Nephron (organoid): ENCODE measurements at regions not wholly inside any gene's neighbourhood (a gene's known extent, or its start where the extent isn't known, plus 50 kb on each side); places are given as distances from the start of the nearest gene placed in this dataset.

Experiments
- H3K27ac Mint-ChIP-seq, 3 experiments: 2 replicates each; pipeline ENCODE4 v1.8.0; 2020; ENCODE audit warnings: mixed read lengths in 3 of 3, mild to moderate bottlenecking in 2 of 3, moderate library complexity in 1 of 3
- H3K27me3 Mint-ChIP-seq: 2 replicates; pipeline ENCODE4 v1.8.0; 2021; ENCODE audit warnings: low read depth, mild to moderate bottlenecking, moderate library complexity, mixed read lengths
- H3K36me3 Mint-ChIP-seq: 2 replicates; pipeline ENCODE4 v1.8.0; 2020; ENCODE audit warnings: low read depth, mixed read lengths
- H3K4me1 Mint-ChIP-seq: 2 replicates; pipeline ENCODE4 v1.8.0; 2020; ENCODE audit warnings: mixed read lengths
- H3K4me3 Mint-ChIP-seq, 3 experiments: 2 replicates each; pipeline ENCODE4 v1.8.0; 2020; ENCODE audit warnings: mild to moderate bottlenecking in 3 of 3, mixed read lengths in 3 of 3, moderate library complexity in 2 of 3
- H3K9me3 Mint-ChIP-seq: 2 replicates; pipeline ENCODE4 v1.8.0; 2020; ENCODE audit warnings: mixed read lengths
- TF ChIP-seq, protein P1 (sequence below), 3 experiments: fragments of 200-600 bp; sonication (generic); IDR thresholded peaks; one replicate each; pipeline ENCODE4 v1.5.0; 2021; ENCODE audit warnings: antibody characterized with exemption in 3 of 3; ENCODE audit not compliant: unreplicated experiment in 3 of 3

DNA sequence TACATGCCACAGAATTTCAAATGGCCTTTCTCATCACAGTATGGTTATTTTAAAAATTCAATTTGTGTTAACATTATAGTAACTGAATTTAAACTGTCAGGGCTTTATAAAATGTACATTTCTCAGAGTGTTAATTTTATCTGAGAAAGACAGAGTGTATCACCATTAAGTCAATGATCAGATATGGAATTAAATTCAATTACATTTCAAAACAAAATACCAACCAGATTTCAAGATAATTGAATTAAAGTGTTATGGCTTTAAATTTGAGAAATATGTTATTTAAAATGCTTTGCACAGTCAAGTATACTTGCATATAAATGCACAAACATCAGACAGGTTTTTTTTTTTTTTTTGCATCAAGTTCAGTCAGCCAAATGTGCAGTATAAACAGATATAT, 1574.4 kb downstream of the BRINP3 start:
- no peak overlapping the region for H3K4me3 Mint-ChIP-seq
- no peaks in the 10 kb centered on the region for H3K36me3 Mint-ChIP-seq
- no peak overlapping the region for H3K27ac Mint-ChIP-seq

DNA sequence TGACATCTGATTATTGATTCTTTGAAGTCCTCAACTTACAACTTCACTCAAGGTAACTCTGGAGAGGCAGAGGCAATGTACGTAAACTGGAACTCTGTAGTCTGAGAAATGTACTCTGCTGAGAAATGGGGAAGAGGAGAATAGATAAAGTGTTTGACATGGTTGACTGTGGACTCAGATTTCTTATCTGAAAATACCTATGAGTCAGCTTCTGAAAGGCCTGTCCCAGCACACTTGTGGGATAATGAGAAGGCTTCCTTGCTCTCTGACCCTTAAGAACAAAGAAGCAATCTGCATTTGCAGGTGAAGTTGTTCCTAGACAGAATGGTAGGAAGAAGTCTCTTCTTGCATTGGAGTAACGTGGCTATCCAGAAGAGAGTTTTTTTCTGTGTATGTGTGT, 1573.5 kb downstream of the BRINP3 start:
- Mint-ChIP-seq H3K27me3 (no peaks in the 10 kb centered on the region), H3K4me3 (no peak overlapping the region), H3K36me3 (no peaks in the 10 kb centered on the region), H3K9me3 (no peaks in the 10 kb centered on the region), H3K27ac (no peak overlapping the region), H3K4me1 (no peaks in the 10 kb centered on the region)
- TF ChIP-seq, protein P1, sequence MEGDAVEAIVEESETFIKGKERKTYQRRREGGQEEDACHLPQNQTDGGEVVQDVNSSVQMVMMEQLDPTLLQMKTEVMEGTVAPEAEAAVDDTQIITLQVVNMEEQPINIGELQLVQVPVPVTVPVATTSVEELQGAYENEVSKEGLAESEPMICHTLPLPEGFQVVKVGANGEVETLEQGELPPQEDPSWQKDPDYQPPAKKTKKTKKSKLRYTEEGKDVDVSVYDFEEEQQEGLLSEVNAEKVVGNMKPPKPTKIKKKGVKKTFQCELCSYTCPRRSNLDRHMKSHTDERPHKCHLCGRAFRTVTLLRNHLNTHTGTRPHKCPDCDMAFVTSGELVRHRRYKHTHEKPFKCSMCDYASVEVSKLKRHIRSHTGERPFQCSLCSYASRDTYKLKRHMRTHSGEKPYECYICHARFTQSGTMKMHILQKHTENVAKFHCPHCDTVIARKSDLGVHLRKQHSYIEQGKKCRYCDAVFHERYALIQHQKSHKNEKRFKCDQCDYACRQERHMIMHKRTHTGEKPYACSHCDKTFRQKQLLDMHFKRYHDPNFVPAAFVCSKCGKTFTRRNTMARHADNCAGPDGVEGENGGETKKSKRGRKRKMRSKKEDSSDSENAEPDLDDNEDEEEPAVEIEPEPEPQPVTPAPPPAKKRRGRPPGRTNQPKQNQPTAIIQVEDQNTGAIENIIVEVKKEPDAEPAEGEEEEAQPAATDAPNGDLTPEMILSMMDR (IDR thresholded peaks at IDR 0.05; ENCODE audit: unreplicated experiment in 3 of 3) = no peak

More for the DNA sequence above, 1574.4 kb downstream of the BRINP3 start:
- H3K4me1 Mint-ChIP-seq = no peaks in the 10 kb centered on the region
- no peaks in the 10 kb centered on the region for H3K27me3 Mint-ChIP-seq
- TF ChIP-seq, protein P1 (IDR thresholded peaks at IDR 0.05; ENCODE audit: unreplicated experiment in 3 of 3) = no peak
- H3K9me3 Mint-ChIP-seq = no peaks in the 10 kb centered on the region

DNA sequence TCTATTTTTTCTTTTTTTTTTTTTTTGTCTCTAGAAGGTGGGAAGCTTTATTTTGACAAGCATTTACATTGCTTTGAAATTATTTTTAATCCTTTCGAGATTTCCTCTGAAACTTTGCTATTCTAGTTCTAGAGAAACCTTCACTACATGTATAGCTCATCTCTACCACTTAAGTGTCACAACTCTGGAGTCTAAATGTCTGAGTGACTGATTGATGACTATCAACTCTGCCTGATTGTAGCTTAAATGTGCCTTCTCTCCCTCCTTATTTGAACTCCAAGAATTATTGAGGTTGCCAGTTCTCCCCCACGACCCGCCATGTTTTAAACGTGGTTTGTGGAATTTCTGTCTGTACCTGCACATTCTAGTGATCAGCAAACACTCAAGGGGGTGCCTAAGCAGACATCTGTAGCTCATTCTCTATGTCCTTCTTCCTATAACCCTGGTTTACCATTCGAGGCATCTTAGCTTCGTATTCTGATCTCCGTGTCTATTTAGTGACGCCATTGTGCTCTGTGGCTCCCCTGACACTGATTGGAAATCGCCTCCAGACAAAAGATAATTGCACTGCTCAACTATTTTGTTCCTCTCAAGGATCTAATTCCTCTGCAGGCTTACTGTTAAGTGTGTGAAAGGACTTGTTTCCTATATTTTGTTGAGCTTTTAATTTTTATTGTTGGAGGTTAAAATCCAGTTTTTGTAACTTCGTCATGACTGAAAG, 1570.6 kb downstream of the BRINP3 start:
- Mint-ChIP-seq H3K27me3 (no peaks in the 10 kb centered on the region), H3K4me3 (no peak overlapping the region), H3K9me3 (no peaks in the 10 kb centered on the region), H3K27ac (no peak overlapping the region), H3K4me1 (no peaks in the 10 kb centered on the region), H3K36me3 (no peaks in the 10 kb centered on the region)
- TF ChIP-seq, protein P1 (IDR thresholded peaks at IDR 0.05; ENCODE audit: unreplicated experiment in 3 of 3) = no peak

DNA sequence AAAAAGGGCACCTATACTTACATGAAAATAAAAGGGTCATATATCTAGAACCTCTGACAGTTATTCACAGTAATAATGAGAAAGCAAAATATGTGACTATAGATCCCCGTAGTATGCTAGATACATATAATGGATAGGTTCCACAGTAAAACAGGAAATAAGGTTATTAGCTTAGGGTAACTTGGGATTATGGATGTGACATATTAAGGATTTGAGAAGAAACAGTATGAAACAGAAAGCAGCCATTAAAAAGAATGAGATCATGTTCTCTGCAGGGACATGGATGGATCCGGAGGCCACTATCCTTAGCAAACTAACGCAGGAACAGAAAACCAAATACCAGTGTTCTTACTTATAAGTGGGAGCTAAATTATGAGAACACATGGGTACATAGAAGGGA, 1547.3 kb downstream of the BRINP3 start:
- no peaks in the 10 kb centered on the region for H3K36me3 Mint-ChIP-seq
- no peaks in the 10 kb centered on the region for H3K4me1 Mint-ChIP-seq

DNA sequence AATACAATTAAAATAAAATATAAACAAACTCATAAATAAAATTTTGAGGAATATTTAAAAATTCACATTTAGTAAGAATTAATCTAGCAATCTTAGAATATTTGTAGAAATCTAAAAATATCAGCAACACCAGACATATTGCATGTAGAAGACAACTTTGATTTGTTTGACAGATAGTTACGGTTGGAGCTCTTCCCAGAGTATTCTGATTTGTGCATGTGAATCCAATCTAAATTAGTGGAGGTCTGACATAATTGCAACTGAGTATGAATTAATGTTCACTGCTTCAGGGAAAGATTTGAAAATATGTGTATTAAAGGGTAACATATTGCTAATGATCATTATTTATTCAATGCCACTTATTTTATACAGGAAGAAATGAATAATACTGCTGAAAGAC, 1546.2 kb downstream of the BRINP3 start:
- Mint-ChIP-seq H3K9me3 (no peaks in the 10 kb centered on the region), H3K4me3 (no peak overlapping the region), H3K4me1 (no peaks in the 10 kb centered on the region), H3K36me3 (no peaks in the 10 kb centered on the region), H3K27ac (no peak overlapping the region), H3K27me3 (no peaks in the 10 kb centered on the region)
- TF ChIP-seq, protein P1 (IDR thresholded peaks at IDR 0.05; ENCODE audit: unreplicated experiment in 3 of 3) = no peak

More for the DNA sequence above, 1547.3 kb downstream of the BRINP3 start:
- H3K9me3 Mint-ChIP-seq = no peaks in the 10 kb centered on the region
- H3K4me3 Mint-ChIP-seq = no peak overlapping the region
- TF ChIP-seq, protein P1 (IDR thresholded peaks at IDR 0.05; ENCODE audit: unreplicated experiment in 3 of 3) = no peak
- H3K27me3 Mint-ChIP-seq = no peaks in the 10 kb centered on the region
- no peak overlapping the region for H3K27ac Mint-ChIP-seq

DNA sequence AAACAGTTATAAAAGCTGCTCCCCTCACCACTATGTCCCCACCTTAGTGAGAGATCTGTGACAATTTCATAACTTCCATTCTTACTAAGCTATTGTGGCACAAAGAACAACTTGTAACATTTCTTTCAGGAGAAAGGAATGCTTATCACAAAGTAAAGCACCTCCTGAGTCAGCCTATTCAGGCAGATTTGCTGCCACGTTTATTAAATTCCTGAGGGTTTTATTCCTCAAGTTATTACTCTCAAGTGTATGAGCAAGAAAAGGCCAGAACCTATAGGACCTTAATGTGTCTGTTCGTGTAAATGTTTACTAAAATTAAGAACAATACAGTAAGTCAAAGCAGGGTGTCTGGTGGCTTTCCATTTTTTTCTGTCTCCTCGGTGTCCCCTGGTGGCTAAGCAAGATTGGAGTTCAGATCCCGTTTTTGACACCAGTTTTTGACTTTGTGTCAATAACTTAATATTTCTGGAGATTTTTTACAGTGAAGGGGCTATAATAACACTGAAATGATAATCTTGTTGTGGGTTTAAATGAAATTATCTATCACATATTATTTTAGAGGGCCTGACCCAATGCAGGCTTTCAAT, 1539.6 kb downstream of the BRINP3 start:
- Mint-ChIP-seq H3K27me3 (no peaks in the 10 kb centered on the region), H3K27ac (no peak overlapping the region), H3K36me3 (no peaks in the 10 kb centered on the region), H3K4me1 (no peaks in the 10 kb centered on the region), H3K4me3 (no peak overlapping the region), H3K9me3 (no peaks in the 10 kb centered on the region)
- TF ChIP-seq, protein P1 (IDR thresholded peaks at IDR 0.05; ENCODE audit: unreplicated experiment in 3 of 3) = peak; percentile 7 to 48 (median 33)
